GM12892 (cell line): ENCODE measurements at regions not wholly inside any gene's neighbourhood (a gene's known extent, or its start where the extent isn't known, plus 50 kb on each side); places are given as distances from the start of the nearest gene placed in this dataset.

Experiments used
- POLR2A ChIP-seq: IDR thresholded peaks from 2 replicates; pipeline ENCODE4 v1.6.1; 2011; ENCODE audit warnings: low read depth, low read length, control low read depth
- POLR2AphosphoS5 ChIP-seq: IDR thresholded peaks from 2 replicates; pipeline ENCODE4 v1.6.1; 2011; ENCODE audit warnings: low read depth, low read length, control low read depth

GRCh38 chr2:221662689-221663391, 90.7 kb upstream of the EPHA4 start:
- TF ChIP-seq POLR2A (no peak), POLR2AphosphoS5 (no peak)
